Hematopoietic multipotent progenitor cell treated with erythropoietin and hydrocortisone succinate and interleukin-3 and kit ligand, for 4 days (in vitro differentiated cells): ENCODE measurements at regions not wholly inside any gene's neighbourhood (a gene's known extent, or its start where the extent isn't known, plus 50 kb on each side); places are given as distances from the start of the nearest gene placed in this dataset.

ENCODE experiments used
- DNase-seq: peaks from one replicate; pipeline ENCODE4 v3.0.0-alpha.2; 2015

DNA sequence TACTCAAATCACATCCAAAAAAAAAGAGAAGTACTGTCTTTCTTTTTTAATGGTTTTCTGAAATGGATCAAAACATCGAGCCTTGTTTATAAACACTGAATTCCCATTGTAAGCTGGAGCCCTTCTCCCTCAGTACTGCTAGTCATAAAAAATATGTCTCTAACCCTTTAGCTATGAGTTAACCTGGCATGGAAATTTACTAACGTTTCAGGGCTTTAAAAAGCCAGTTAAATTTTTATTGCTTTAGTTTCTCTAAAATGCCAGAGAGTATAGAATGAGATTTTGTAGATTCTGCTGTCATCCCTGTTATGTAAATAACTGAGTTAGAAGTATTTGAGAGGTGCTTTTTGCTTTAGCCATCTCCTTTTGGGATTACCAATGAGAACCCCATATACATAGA lies 528.3 kb downstream of the EFNB2 start:
- no peak for DNase-seq

DNA sequence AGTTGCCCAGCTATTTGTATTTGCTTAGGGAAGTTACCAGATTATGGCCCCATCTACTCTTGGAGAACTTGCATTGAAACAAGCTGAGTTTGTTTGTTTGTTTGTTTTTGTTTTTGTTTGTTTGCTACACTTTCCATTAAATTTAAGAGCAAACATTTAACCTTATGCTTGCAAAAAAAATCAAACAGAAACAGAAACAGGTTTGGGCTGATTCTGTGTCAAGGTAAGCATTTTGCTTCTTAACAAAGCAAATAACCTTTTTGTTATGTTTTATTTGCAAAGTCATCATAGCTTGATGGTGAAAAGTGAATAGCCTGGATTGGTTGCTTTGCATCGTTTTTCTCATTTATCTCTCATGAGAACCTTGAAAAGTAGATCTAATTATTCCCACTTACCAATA lies 531.8 kb downstream of the EFNB2 start:
- no peak for DNase-seq

- no peak for DNase-seq
Observed at GRCh38 chr13:106001443-106001842, 534.0 kb downstream of the EFNB2 start.

- no peak for DNase-seq
Observed at GRCh38 chr13:105997581-105998550, 537.6 kb downstream of the EFNB2 start.

- no peak for DNase-seq
Observed at GRCh38 chr13:105996391-105997025, 539.0 kb downstream of the EFNB2 start.

GRCh38 chr13:105994340-105994739 lies 541.1 kb downstream of the EFNB2 start:
- no peak for DNase-seq

DNA sequence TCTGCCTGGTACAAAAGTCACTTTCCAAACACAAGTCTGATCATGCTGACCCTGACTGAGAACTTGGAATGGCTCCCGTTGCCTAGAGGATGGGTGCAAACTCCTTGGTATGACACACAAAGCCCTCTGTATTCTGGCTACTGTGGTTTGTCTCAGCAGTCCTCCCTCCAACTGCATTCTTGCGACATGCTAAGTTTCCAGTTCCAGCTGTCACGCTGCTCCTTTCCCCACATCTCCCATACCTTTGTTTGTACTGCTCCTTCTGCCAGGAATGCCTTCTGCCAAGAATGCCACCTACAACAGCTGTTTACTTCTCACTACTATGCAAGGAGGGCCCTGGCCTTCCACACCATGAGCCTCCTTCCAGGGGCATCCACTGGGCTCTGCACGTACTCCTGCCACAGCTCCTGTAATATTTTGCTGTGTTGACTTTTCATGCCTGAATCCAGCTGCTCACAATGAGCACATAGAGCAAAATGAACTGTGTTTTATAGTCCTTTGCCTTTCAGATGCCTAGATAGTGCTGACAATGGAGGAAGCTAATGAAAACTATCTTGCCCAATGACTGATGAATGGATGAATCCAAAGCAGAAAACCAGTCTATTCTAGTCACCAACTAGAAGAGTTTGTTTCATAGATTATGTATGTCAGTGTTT lies 543.7 kb downstream of the EFNB2 start:
- no peak for DNase-seq

DNA sequence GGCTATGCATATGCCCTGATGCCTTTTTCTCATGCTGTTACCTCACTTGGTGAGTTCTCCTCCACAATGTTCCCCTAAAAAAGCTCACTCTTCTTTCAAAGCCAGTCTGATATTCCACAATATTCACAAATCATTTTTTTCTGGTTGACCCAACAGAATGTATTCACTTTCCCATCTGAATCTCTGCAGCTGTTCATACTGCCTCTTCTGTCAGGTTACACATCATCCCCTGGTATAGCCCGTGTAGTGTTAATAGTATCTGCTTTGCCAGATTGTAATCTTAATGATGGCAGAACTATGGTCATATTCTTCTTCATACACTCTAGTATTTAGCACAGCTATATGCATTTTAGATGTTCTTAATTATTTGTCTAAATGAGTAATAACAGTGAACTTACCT lies 544.3 kb downstream of the EFNB2 start:
- no peak for DNase-seq

GRCh38 chr13:105990256-105990958 lies 545.1 kb downstream of the EFNB2 start:
- DNase-seq = no peak

GRCh38 chr13:105984646-105985045 lies 550.8 kb downstream of the EFNB2 start:
- DNase-seq = no peak

GRCh38 chr13:105984236-105984635 lies 551.2 kb downstream of the EFNB2 start:
- no peak for DNase-seq

- DNase-seq = no peak
Observed at GRCh38 chr13:105982219-105982930, 553.1 kb downstream of the EFNB2 start.

DNA sequence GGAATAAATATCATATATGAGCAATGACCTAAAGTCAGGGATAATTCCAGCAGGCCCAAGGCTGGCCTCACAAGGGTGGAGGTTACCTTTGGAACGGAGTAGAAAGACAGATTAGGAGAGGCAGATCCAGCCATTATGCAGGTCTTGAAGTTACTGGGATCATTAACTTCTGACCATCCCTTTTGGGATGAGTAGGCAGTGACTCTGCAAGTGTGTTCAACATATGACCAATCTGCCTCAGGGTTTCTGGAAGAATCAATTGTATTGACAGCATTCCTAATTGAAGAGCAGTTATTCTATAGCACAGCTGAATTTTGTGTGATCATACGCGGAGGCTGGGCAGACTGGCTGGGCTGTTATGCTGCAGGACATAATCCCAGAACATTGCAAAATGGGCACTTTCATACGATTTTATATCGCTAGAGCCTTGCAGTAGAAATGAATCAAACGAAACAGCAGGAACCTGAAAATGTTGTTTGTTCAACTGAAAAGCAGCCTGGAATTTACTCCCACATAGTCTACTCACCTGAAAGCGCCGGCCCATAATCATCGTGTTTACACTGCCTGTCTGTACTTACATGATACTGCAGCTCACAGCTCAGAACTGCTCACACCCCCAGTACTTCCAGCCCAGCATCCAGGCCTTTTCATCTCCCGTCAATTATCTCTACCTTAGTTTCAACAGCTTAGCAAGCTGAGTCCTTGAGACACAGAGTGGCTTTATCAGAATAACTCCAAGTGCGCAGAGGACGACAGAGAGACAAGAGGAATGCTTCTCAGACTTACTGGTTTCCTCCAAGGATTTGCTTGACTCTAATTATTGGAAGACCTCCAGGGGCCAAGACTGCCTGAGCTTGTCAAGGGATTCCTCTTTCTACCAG lies 556.1 kb downstream of the EFNB2 start:
- DNase-seq = no peak

- DNase-seq = no peak
Observed at GRCh38 chr13:105974380-105974779, 561.1 kb downstream of the EFNB2 start.

GRCh38 chr13:105972811-105973590 lies 562.5 kb downstream of the EFNB2 start:
- DNase-seq = no peak

- DNase-seq = no peak
Observed at GRCh38 chr13:105972306-105972721, 563.1 kb downstream of the EFNB2 start.

DNA sequence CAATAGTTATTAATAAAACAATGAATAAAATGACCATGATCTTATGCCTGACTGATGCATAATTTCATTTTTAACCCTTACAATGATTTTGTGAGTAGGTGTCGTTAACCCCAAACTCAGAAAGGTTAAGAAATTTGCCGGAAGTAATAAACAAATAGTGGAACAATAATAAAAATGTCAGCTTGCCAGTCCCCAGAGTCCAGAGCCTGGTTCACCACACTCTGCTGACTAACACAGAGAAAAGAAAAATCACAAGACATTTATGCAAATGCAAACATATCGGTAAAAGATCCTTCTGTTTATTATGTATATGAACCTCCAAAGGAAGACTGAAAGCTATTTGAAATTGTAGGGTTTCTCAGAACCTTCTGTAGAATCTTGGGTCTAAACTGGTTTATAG lies 563.7 kb downstream of the EFNB2 start:
- no peak for DNase-seq

GRCh38 chr13:105971312-105971711 lies 564.1 kb downstream of the EFNB2 start:
- no peak for DNase-seq

DNA sequence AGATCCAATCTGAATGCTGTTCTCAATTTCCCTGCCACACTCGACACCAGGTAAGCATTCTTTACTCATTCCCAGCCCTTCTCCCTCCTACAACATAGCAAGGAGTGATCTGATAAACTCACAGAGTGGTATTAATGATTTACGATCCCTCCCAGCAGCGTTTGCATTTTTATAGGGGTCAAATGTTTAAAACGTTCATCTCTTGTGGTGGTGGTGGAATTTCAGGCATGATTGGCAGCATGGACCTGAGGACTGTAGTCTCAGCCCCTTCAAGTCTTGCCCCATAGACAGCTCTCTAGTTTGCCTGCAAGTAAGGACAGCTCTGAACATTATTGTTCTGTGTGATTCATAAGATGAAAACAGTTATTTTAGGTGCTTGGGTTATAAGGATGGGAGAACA lies 565.7 kb downstream of the EFNB2 start:
- no peak for DNase-seq

GRCh38 chr13:105965910-105966309 lies 569.6 kb downstream of the EFNB2 start:
- no peak for DNase-seq

DNA sequence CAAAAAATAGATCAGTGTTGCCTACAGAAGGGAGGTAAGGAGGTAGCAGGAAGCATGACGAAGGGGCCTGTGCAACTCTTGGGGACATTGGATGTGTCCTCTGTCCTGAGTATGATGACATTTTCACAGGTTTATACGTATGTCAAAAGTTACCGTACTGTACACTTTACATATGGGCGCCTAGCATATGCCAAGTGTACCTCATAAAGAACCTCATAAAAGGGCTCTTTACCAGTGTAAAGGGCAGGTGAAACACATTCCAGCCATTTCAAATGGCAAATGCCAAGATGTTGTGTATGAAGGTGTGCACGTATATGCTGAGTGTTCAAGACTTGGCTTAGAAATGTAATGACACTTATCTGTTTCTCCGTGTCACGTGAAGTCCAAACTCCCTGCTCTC lies 573.4 kb downstream of the EFNB2 start:
- DNase-seq = no peak
